Spleen (tissue), 7 donors: ENCODE measurements at regions not wholly inside any gene's neighbourhood (a gene's known extent, or its start where the extent isn't known, plus 50 kb on each side); places are given as distances from the start of the nearest gene placed in this dataset.

Experiments used
- CTCF ChIP-seq, 11 experiments: fragments of 200-600 bp in 7 of 11; fragments of 450-650 bp in 4 of 11; sonication (generic) in 4 of 11; IDR thresholded peaks in 8 of 11; conservative IDR thresholded peaks in 3 of 11; 1 replicate in 7 of 11; 2 replicates in 4 of 11; pipeline versions ENCODE4 v1.4.0 to v1.8.0; 2016 to 2021; ENCODE audit warnings: antibody characterized with exemption in 11 of 11, inconsistent platforms in 4 of 11, mild to moderate bottlenecking in 1 of 11
- POLR2A ChIP-seq, 3 donors: fragments of 450-650 bp; IDR thresholded peaks; one replicate each; pipeline ENCODE4 v1.5.1; 2017; ENCODE audit warnings: antibody characterized with exemption in 3 of 3, mild to moderate bottlenecking in 1 of 3
- donor health status: DM: no; HTN: no; CAD: no; lungs with moderate emphysema.
- donor health status: DM: no; HTN: no; CAD: no.
- donor health status: DM: no; HTN: no; CAD: no.

- TF ChIP-seq CTCF (IDR thresholded peaks at IDR 0.05 in 8 of 11, conservative IDR thresholded peaks at IDR 0.05 in 3 of 11), result no peak
- no peak for TF ChIP-seq POLR2A (IDR thresholded peaks at IDR 0.05)
Measured at GRCh38 chr17:12195418-12195817, 174.7 kb downstream of the MAP2K4 start.
